H1 (cell line): ENCODE measurements at regions not wholly inside any gene's neighbourhood (a gene's known extent, or its start where the extent isn't known, plus 50 kb on each side); places are given as distances from the start of the nearest gene placed in this dataset.

ENCODE experiments used
- CTCF ChIA-PET: fragments of 300-600 bp; sonication (Branson Sonifier 250); formaldehyde crosslinking; loops from one replicate; lab custom pipeline; 2021; ENCODE audit not compliant: partially characterized antibody; lab: Charles Lee
- POLR2A ChIA-PET: fragments of 300-600 bp; sonication (Branson Sonifier 250); formaldehyde crosslinking; loops from one replicate; lab custom pipeline; 2021; ENCODE audit warnings: inconsistent platforms; ENCODE audit not compliant: partially characterized antibody; lab: Charles Lee
- DNase-seq, 2 experiments: peaks; one replicate each; pipeline versions ENCODE4 v3.0.0 to v3.0.0-alpha.2; 2010 to 2022; ENCODE audit warnings: low spot score in 2 of 2, low read depth in 1 of 2, mixed read lengths in 1 of 2
- FAIRE-seq: peaks from 2 replicates; lab custom pipeline; 2011; peaks lifted over from hg19 to GRCh38; lab: Jason Lieb, UNC
- H2AFZ ChIP-seq: 2 replicates; pipeline ENCODE4 v1.8.1; 2012; ENCODE audit warnings: low read length, inconsistent platforms
- H2AK5ac ChIP-seq: 2 replicates; pipeline ENCODE4 v1.6.1; 2013; ENCODE audit warnings: low read depth, low read length
- H2BK120ac ChIP-seq: replicated peaks from 2 replicates; pipeline ENCODE3; 2013; ENCODE audit warnings: low read depth, low read length, inconsistent platforms
- H2BK12ac ChIP-seq: 2 replicates; pipeline ENCODE4 v1.6.1; 2013; ENCODE audit warnings: low read depth, low read length
- H2BK15ac ChIP-seq: 2 replicates; pipeline ENCODE4 v1.6.1; 2013; ENCODE audit warnings: low read length
- H2BK20ac ChIP-seq: 2 replicates; pipeline ENCODE4 v1.6.1; 2013; ENCODE audit warnings: low read length
- H2BK5ac ChIP-seq: 2 replicates; pipeline ENCODE4 v1.6.1; 2013; ENCODE audit warnings: low read depth, low read length
- H3K14ac ChIP-seq: 2 replicates; pipeline ENCODE4 v1.6.1; 2013; ENCODE audit warnings: inconsistent platforms; ENCODE audit not compliant: insufficient read length
- H3K18ac ChIP-seq: 2 replicates; pipeline ENCODE4 v1.6.1; 2013; ENCODE audit warnings: low read length; ENCODE audit errors: extremely low read depth
- H3K23ac ChIP-seq: 2 replicates; pipeline ENCODE4 v1.6.1; 2013; ENCODE audit warnings: inconsistent platforms; ENCODE audit not compliant: insufficient read length
- H3K23me2 ChIP-seq: 2 replicates; pipeline ENCODE4 v1.6.1; 2013; ENCODE audit warnings: low read depth, low read length
- H3K27ac ChIP-seq: 2 replicates; pipeline ENCODE4 v1.6.1; 2011; ENCODE audit warnings: low read depth, low read length, inconsistent platforms
- H3K27me3 ChIP-seq, 4 experiments: replicated peaks in 1 of 4; 1 replicate in 1 of 4; 2 replicates in 3 of 4; pipeline versions ENCODE4 v1.6.1 to v1.8.1; 2011 to 2013; ENCODE audit warnings: low read length in 3 of 4, mild to moderate bottlenecking in 3 of 4, inconsistent platforms in 2 of 4, mixed read lengths in 2 of 4, moderate library complexity in 1 of 4; ENCODE audit not compliant: control insufficient read depth in 3 of 4, insufficient read depth in 3 of 4; ENCODE audit errors: extremely low read depth in 1 of 4
- H3K36me3 ChIP-seq, 4 experiments: 2 replicates each; pipeline versions ENCODE4 v1.6.1 to v1.8.1; 2011 to 2013; ENCODE audit warnings: mild to moderate bottlenecking in 4 of 4, low read length in 3 of 4, moderate library complexity in 2 of 4, control low read depth in 1 of 4, inconsistent platforms in 1 of 4; ENCODE audit not compliant: insufficient read depth in 4 of 4, control insufficient read depth in 2 of 4
- H3K4ac ChIP-seq: replicated peaks from 2 replicates; pipeline ENCODE3; 2013; ENCODE audit warnings: low read length, low read depth, mixed read lengths, inconsistent platforms; ENCODE audit not compliant: insufficient read length
- H3K4me1 ChIP-seq, 4 experiments: replicated peaks in 1 of 4; 1 replicate in 1 of 4; 2 replicates in 3 of 4; pipeline versions ENCODE4 v1.6.1 to v1.8.1; 2011 to 2013; ENCODE audit warnings: low read length in 3 of 4, inconsistent platforms in 2 of 4, mixed read lengths in 1 of 4; ENCODE audit not compliant: insufficient read depth in 4 of 4, control insufficient read depth in 3 of 4
- H3K4me2 ChIP-seq, 2 experiments: 2 replicates each; pipeline versions ENCODE4 v1.6.1 to v1.8.1; 2011 to 2013; ENCODE audit warnings: low read depth in 2 of 2, low read length in 2 of 2, control low read depth in 1 of 2, inconsistent platforms in 1 of 2, mild to moderate bottlenecking in 1 of 2; ENCODE audit not compliant: insufficient read depth in 1 of 2
- H3K4me3 ChIP-seq, 4 experiments: fragments of 200-600, 300-600 bp in 1 of 4; sonication (generic), shearing (Covaris generic), sonication (Bioruptor Twin) in 1 of 4; 2 replicates each; pipeline versions ENCODE4 v1.5.1 to v1.8.1; 2011 to 2016; ENCODE audit warnings: low read length in 4 of 4, low read depth in 3 of 4, control low read depth in 2 of 4, inconsistent platforms in 2 of 4, mild to moderate bottlenecking in 2 of 4, mixed read lengths in 1 of 4, moderate library complexity in 1 of 4; ENCODE audit not compliant: insufficient read depth in 2 of 4; ENCODE audit errors: extremely low read depth in 1 of 4
- H3K56ac ChIP-seq: replicated peaks from 2 replicates; pipeline ENCODE3; 2013; ENCODE audit warnings: low read depth, mild to moderate bottlenecking, mixed read lengths, low read length, inconsistent platforms; ENCODE audit not compliant: insufficient read length
- H3K79me1 ChIP-seq: 2 replicates; pipeline ENCODE4 v1.6.1; 2013; ENCODE audit warnings: low read depth, low read length, control low read depth
- H3K79me2 ChIP-seq, 2 experiments: 2 replicates each; pipeline versions ENCODE4 v1.6.1 to v1.8.1; 2012 to 2013; ENCODE audit warnings: low read length in 2 of 2, mild to moderate bottlenecking in 2 of 2, inconsistent platforms in 1 of 2; ENCODE audit not compliant: insufficient read depth in 2 of 2, control insufficient read depth in 1 of 2
- H3K9ac ChIP-seq, 4 experiments: replicated peaks in 1 of 4; 1 replicate in 1 of 4; 2 replicates in 3 of 4; pipeline versions ENCODE4 v1.6.1 to v1.8.1; 2011 to 2013; ENCODE audit warnings: low read depth in 3 of 4, low read length in 3 of 4, control low read depth in 2 of 4, mild to moderate bottlenecking in 2 of 4, moderate library complexity in 2 of 4, inconsistent platforms in 1 of 4; ENCODE audit errors: extremely low read depth in 1 of 4
- H3K9me3 ChIP-seq, 2 experiments: 2 replicates each; pipeline versions ENCODE4 v1.6.1 to v1.8.1; 2012 to 2013; ENCODE audit warnings: mild to moderate bottlenecking in 2 of 2, moderate library complexity in 2 of 2, control low read depth in 1 of 2, inconsistent platforms in 1 of 2, low read depth in 1 of 2, low read length in 1 of 2, mixed read lengths in 1 of 2; ENCODE audit not compliant: insufficient read depth in 2 of 2
- H4K20me1 ChIP-seq, 2 experiments: replicated peaks in 1 of 2; 2 replicates each; pipeline versions ENCODE3 to v1.8.1; 2011 to 2013; ENCODE audit warnings: inconsistent platforms in 2 of 2, low read length in 2 of 2, mild to moderate bottlenecking in 1 of 2; ENCODE audit not compliant: insufficient read depth in 2 of 2, control insufficient read depth in 1 of 2
- H4K5ac ChIP-seq: 2 replicates; pipeline ENCODE4 v1.6.1; 2013; ENCODE audit warnings: low read length, low read depth, mixed read lengths, inconsistent platforms; ENCODE audit not compliant: insufficient read length
- H4K8ac ChIP-seq: 2 replicates; pipeline ENCODE4 v1.8.0; 2013; ENCODE audit warnings: mild to moderate bottlenecking, moderate library complexity, low read length, inconsistent platforms; ENCODE audit not compliant: insufficient read depth; ENCODE audit errors: extremely low read depth
- H4K91ac ChIP-seq: replicated peaks from 2 replicates; pipeline ENCODE3; 2013; ENCODE audit warnings: low read length, mixed read lengths, inconsistent platforms; ENCODE audit not compliant: insufficient read length
- BCL11A ChIP-seq, 2 experiments: IDR thresholded peaks; one replicate each; pipeline ENCODE4 v1.6.1; 2011; ENCODE audit warnings: low read depth in 2 of 2, low read length in 2 of 2, mild to moderate bottlenecking in 2 of 2
- RAD21 ChIP-seq, 2 experiments: IDR thresholded peaks in 1 of 2; conservative IDR thresholded peaks in 1 of 2; 2 replicates each; pipeline ENCODE4 v1.6.1; 2011; ENCODE audit warnings: low read depth in 2 of 2, low read length in 2 of 2, improper control_type of control experiment in 1 of 2, inconsistent platforms in 1 of 2, mild to moderate bottlenecking in 1 of 2, moderate library complexity in 1 of 2
- WGBS, 2 experiments: shearing (Covaris generic) in 1 of 2; methylation state at CpG; one replicate each; pipeline versions ENCODE4 v1.1.6 to v1.1.7; 2013 to 2015; ENCODE audit warnings: low lambda C conversion rate in 2 of 2, mixed read lengths in 2 of 2, inconsistent platforms in 1 of 2, low coverage in 1 of 2, missing lambda C conversion rate in 1 of 2; ENCODE audit not compliant: insufficient replicate concordance in 2 of 2, insufficient coverage in 1 of 2, insufficient read length in 1 of 2; ENCODE audit errors: extremely low coverage in 1 of 2, missing lambda C conversion rate in 1 of 2; 5-methylcytosine and 5-hydroxymethylcytosine counted together
- TF ChIP-seq, protein P1 (sequence below), 3 experiments: IDR thresholded peaks; 1 replicate in 2 of 3; 2 replicates in 1 of 3; pipeline versions ENCODE4 v1.5.1 to v1.6.1; 2011; ENCODE audit warnings: low read length in 3 of 3, mild to moderate bottlenecking in 3 of 3, inconsistent platforms in 2 of 3, low read depth in 1 of 3, moderate library complexity in 1 of 3; ENCODE audit not compliant: insufficient read depth in 1 of 3; ENCODE audit errors: control extremely low read depth in 1 of 3

DNA sequence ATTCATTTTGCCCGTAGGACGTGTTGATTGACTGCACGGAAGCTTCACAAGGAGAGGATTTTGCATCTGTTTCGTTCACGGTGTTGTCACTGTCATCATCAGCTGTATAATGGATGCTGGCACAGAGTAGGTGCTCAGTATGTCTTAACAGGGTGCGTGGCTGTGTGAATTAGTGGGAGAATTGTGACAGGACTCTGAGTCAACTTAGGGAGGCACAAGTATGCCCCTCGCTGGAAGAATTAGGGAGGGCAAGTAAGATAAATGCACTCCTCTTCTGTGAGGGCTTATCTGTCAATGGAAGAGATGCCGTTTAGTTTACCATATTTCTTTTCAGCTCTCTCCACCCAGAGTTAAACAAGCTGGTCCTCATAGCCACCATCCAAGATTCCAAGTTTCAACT lies 107.2 kb downstream of the TRIML1 start:
- 75% methylated on average over 8 of the region's 8 CpGs; no CpG with 5 or more reads in 1 of the 2 experiments for WGBS, 2 experiments
- Histone ChIP-seq H2BK15ac (no peak overlapping the region), H3K9me3 (no peaks in the 10 kb centered on the region), H2BK12ac (no peak overlapping the region), H4K5ac (no peak overlapping the region), H2BK20ac (no peak overlapping the region), H2AFZ (no peak overlapping the region), H3K23me2 (no peaks in the 10 kb centered on the region), H4K8ac (no peak overlapping the region), H4K20me1 (no peaks in the 10 kb centered on the region), H3K23ac (no peak overlapping the region), H2BK5ac (no peak overlapping the region), H3K9ac (no peak overlapping the region), H3K4me2 (no peak overlapping the region), H4K91ac (no peak overlapping the region), H3K4me3 (no peak overlapping the region), H3K79me2 (no peaks in the 10 kb centered on the region), H3K56ac (no peak overlapping the region), H3K14ac (no peak overlapping the region), H3K79me1 (no peaks in the 10 kb centered on the region), H2AK5ac (no peak overlapping the region), H3K4me1 (peaks cover 0 to 5% (median 0%) of the 10 kb centered on the region in 4 experiments; a peak in 2 of 7 replicates), H3K27me3 (no peaks in the 10 kb centered on the region), H3K18ac (no peak overlapping the region), H3K27ac (no peak overlapping the region), H2BK120ac (no peak overlapping the region), H3K36me3 (no peaks in the 10 kb centered on the region), H3K4ac (no peak overlapping the region)
- CTCF ChIA-PET = interaction anchor here (0.6 to 1.4 kb wide), 20 partner anchors 8 to 1407 kb away, joined by 3 to 6 read pairs (median 3); partner anchors contain the start of gene TRIML2
- TF ChIP-seq RAD21 (IDR thresholded peaks at IDR 0.05 in 1 of 2, conservative IDR thresholded peaks at IDR 0.05 in 1 of 2; ENCODE audit: low read depth in 2 of 2, low read length in 2 of 2) (peak; percentile 83 to 87), BCL11A (IDR thresholded peaks at IDR 0.05; ENCODE audit: low read depth in 2 of 2, low read length in 2 of 2) (no peak)
- TF ChIP-seq, protein P1, sequence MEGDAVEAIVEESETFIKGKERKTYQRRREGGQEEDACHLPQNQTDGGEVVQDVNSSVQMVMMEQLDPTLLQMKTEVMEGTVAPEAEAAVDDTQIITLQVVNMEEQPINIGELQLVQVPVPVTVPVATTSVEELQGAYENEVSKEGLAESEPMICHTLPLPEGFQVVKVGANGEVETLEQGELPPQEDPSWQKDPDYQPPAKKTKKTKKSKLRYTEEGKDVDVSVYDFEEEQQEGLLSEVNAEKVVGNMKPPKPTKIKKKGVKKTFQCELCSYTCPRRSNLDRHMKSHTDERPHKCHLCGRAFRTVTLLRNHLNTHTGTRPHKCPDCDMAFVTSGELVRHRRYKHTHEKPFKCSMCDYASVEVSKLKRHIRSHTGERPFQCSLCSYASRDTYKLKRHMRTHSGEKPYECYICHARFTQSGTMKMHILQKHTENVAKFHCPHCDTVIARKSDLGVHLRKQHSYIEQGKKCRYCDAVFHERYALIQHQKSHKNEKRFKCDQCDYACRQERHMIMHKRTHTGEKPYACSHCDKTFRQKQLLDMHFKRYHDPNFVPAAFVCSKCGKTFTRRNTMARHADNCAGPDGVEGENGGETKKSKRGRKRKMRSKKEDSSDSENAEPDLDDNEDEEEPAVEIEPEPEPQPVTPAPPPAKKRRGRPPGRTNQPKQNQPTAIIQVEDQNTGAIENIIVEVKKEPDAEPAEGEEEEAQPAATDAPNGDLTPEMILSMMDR (IDR thresholded peaks at IDR 0.05; ENCODE audit: control extremely low read depth in 1 of 3, insufficient read depth in 1 of 3, low read depth in 1 of 3, low read length in 3 of 3) = peak in 2 of 3 experiments; percentile 61 to 70; a peak in 3 of 4 replicates
- POLR2A ChIA-PET = interaction anchor here (0.7 kb wide), 1 partner anchor 234 kb away, joined by 3 read pairs; no protein-coding TSS in a partner anchor
- FAIRE-seq = peak; percentile 86
- peak; percentile 21 to 51 for DNase-seq
